Fibroblast of skin of left biceps (primary cell): ENCODE measurements at regions not wholly inside any gene's neighbourhood (a gene's known extent, or its start where the extent isn't known, plus 50 kb on each side); places are given as distances from the start of the nearest gene placed in this dataset.
A peak's percentile ranks its signal among the peaks of the same experiment; 100 is the strongest.
"Not testable (repeated sequence)": the region's sequence is repeated elsewhere in the genome, so short reads cannot be mapped to it uniquely, and the experiment has no call there.

Experiments used
- DNase-seq, 2 experiments: peaks; one replicate each; pipeline ENCODE4 v3.0.0-alpha.2; 2013; ENCODE audit warnings: low read depth in 2 of 2

GRCh38 chr12:83753205-83753604 lies 1066.5 kb downstream of the TMTC2 start:
- no peak for DNase-seq

- DNase-seq: no peak
These were observed 1052.9 kb downstream of the TMTC2 start for GRCh38 chr12:83739607-83740006.

DNA sequence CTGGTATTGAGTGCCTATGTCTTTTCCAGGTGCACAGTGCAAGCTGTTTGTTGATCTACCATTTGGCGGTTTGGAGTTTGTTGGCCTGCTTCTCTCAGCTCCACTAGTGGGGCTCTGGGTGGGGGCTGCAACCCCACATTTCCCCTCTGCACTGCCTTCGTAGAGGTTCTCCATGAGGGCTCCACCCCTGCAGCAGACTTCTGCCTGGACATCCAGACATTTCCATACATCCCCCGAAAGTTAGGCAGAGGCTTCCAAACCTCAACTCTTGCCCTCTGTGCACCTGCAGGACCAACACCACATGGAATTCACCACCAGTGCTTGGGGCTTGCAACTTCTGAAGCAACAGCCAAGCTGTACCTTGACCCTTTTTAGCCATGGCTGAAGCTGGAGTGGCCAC lies 1024.1 kb downstream of the TMTC2 start:
- DNase-seq: no peak

GRCh38 chr12:83709899-83710298 lies 1023.2 kb downstream of the TMTC2 start:
- DNase-seq: no peak

DNA sequence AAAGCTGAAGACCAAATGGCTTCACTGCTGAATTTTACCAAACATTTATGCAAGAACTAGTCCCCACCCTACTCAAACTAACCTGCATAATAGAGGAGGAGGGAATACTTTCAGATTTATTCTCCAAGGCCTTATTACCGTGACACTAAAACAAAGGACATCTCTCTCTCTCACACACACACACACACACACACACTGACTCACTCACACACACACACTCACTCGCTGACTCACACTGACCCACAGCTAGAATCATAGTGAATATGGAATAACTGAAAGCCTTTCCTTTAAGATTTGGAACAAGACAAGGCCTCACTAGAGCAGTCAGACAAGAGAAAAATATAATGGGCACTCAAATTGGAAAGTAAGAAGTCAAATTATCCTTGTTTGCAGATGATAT lies 1014.1 kb downstream of the TMTC2 start:
- peak; percentile 8 to 21 for DNase-seq

- not testable (repeated sequence) for DNase-seq
These were observed 1009.6 kb downstream of the TMTC2 start for GRCh38 chr12:83696311-83696710.

- no peak for DNase-seq
These were observed 1005.0 kb downstream of the TMTC2 start for GRCh38 chr12:83691730-83692129.

DNA sequence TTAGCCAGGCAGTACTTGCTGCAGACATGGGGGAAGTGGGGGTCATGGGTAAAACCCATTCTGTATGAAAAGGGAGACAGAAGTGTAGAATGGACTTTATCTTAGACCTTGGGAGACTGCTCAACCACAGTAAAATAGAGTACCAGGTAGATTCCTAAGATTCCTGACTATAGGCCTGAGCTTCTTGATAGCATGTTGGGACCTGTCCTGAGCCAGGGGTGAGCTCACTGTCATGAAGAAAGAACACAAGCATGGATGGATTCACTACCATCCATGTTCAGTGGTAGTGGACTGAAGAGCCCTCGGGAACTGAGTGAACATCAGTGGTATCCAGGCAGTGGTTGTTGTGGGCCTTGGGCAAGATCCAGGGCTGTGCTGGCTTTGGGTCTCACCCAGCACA lies 1003.8 kb downstream of the TMTC2 start:
- DNase-seq: no peak

GRCh38 chr12:83689333-83689732 lies 1002.6 kb downstream of the TMTC2 start:
- no peak for DNase-seq

GRCh38 chr12:83676781-83677295 lies 990.1 kb downstream of the TMTC2 start:
- no peak for DNase-seq

GRCh38 chr12:83666690-83667089 lies 980.0 kb downstream of the TMTC2 start:
- DNase-seq: no peak

DNA sequence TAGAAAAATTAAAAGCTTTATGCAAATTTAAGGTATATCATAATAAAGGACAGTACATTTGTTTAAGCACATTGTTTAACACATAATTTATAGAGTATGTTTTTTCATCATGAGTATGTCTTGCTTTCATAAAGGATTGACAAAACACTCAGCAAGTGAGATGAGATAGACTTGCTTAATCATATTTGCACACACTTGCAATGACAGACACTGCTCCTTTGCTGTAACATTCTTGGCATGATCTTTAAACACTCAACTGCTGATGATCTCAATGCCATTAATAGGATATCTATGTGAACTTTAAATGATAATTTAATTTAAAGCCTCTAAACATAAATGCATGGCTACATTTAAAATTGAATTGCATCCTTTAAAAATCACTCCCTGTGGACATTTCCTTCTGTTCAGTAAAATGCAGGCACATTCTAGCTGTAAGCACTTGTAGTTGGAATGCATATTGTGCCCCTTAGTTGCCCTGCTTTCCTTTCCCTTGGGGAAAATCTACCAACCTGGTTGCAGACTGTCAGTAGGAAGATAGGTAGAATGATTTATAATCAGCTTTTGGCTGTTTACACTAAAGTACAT lies 979.0 kb downstream of the TMTC2 start:
- DNase-seq: no peak

DNA sequence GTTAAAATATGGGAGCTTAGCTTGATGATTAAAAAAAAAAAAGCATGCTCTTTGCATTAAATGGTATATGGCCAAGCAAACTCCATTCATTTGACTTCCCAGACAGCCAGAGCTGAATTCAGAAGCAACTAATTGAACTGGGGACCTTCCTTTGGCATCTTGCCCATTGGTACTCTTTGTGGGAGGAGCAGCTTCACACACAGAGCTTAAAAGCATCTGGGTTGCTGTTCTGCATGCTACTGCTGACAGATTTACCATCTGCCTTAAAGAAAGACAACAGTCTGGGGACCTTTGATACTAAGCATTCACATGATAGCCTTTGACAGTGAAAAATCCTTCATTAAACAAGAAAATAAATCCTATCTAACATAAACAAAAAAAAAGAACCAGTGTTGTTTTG lies 977.9 kb downstream of the TMTC2 start:
- no peak for DNase-seq

DNA sequence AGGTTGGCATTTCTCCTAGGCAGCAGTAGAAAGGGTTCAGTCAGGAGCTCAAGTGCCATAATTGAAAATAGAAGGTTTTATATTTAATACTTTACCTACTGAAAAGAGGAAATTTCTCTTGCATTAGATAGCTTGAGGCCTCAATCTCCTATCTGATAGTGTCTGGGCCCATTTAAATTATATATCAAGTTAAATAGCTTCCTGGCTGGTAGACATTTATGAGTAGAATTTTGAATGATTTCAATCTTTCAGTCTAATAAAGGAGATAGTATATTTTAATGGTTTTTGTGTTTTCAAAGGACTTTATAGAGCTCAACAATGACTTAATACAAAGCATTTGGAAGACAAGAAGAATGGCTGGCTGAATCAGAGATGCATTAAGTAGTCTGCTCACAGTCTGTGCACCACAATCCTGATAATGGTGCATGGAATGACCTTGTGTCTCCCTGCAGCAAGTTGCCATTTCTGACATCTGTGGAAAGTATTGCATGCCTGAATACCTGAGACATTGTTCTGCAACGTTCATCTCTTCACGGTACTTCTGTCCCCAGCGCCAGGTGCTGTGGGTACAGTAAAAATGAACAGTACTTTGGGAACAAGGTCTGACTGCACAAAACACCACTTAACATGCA lies 974.1 kb downstream of the TMTC2 start:
- DNase-seq: no peak

DNA sequence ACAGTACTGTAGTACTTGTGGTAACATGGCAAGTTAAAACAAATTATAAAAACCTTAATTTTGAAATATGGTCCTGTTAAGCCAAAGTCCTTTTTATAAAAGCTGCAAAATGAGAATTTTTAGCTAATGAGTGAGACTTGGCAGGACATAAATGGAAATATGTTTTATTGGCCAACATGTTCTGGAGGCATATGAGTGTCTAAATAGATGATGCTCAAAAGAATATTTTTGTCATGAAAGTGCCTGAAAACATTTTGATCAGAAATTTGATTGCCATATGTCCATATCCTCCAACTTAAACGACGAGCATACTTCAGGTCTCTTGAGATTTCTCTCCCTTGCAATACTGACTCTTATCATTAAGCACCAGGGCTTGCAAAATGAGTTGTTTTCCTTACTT lies 972.6 kb downstream of the TMTC2 start:
- no peak for DNase-seq

GRCh38 chr12:83656004-83656403 lies 969.3 kb downstream of the TMTC2 start:
- no peak for DNase-seq

GRCh38 chr12:83642205-83642604 lies 955.5 kb downstream of the TMTC2 start:
- DNase-seq: no peak

GRCh38 chr12:83641789-83642188 lies 955.1 kb downstream of the TMTC2 start:
- DNase-seq: no peak

GRCh38 chr12:83634726-83635267 lies 948.1 kb downstream of the TMTC2 start:
- DNase-seq: no peak

GRCh38 chr12:83630526-83630925 lies 943.8 kb downstream of the TMTC2 start:
- DNase-seq: no peak

GRCh38 chr12:83629931-83630330 lies 943.2 kb downstream of the TMTC2 start:
- no peak for DNase-seq

DNA sequence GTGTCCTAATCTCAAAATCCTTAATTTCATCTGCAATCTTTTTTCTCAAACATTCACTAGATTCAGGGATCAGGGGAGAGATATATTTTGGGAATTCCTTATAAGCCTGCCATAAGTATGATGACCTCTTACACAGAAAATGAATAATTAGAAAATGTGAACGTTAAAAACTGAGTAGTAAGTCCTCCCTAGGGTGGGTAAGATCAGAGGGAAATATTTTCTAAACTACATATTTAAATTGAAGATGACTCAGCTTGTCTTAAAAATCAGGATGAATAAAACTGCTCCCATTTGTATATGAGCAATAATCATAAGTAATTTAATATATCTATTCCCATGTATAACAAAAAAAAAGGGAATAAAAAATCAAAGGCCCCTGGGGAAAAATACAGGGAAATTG lies 935.5 kb downstream of the TMTC2 start:
- no peak for DNase-seq

- DNase-seq: no peak
These were observed 933.3 kb downstream of the TMTC2 start for GRCh38 chr12:83619973-83620372.
